ENCODE measurements at regions not wholly inside any gene's neighbourhood (a gene's known extent, or its start where the extent isn't known, plus 50 kb on each side); places are given as distances from the start of the nearest gene placed in this dataset.
A peak's percentile ranks its signal among the peaks of the same experiment; 100 is the strongest.

- Histone ChIP-seq H3K36me3 (ENCODE audit: control insufficient read depth, insufficient read depth, low read length) (no peaks in the 10 kb centered on the region), H3K27me3 (ENCODE audit: control insufficient read depth, insufficient read depth, low read length) (no peaks in the 10 kb centered on the region), H3K4me1 (ENCODE audit: control insufficient read depth, insufficient read depth, low read length) (no peaks in the 10 kb centered on the region), H3K9me3 (replicated peaks; ENCODE audit: control insufficient read depth, low read depth, low read length) (no peaks in the 10 kb centered on the region), H3K4me3 (ENCODE audit: low read length) (no peak overlapping the region), H3K27ac (ENCODE audit: low read length) (no peak overlapping the region)
- no peak for DNase-seq
- no CpG with 5 or more reads among the region's 1 CpG for WGBS (ENCODE audit: insufficient coverage)
These were observed 189.8 kb upstream of the OPRM1 start for GRCh38 chr6:153849072-153849779.

GRCh38 chr6:153843420-153843819 is 195.6 kb upstream of the OPRM1 start:
- Histone ChIP-seq H3K4me1 (ENCODE audit: control insufficient read depth, insufficient read depth, low read length) (no peaks in the 10 kb centered on the region), H3K9me3 (replicated peaks; ENCODE audit: control insufficient read depth, low read depth, low read length) (no peaks in the 10 kb centered on the region), H3K27ac (ENCODE audit: low read length) (no peak overlapping the region), H3K36me3 (ENCODE audit: control insufficient read depth, insufficient read depth, low read length) (no peaks in the 10 kb centered on the region), H3K27me3 (ENCODE audit: control insufficient read depth, insufficient read depth, low read length) (no peaks in the 10 kb centered on the region), H3K4me3 (ENCODE audit: low read length) (no peak overlapping the region)
- DNase-seq: no peak
- WGBS (ENCODE audit: insufficient coverage): no CpG with 5 or more reads among the region's 4 CpGs

- DNase-seq: peak; percentile 27
- H3K27ac ChIP-seq (ENCODE audit: low read length): no peak overlapping the region
- WGBS (ENCODE audit: insufficient coverage): 83% methylated on average over 2 of the region's 9 CpGs
- H3K4me1 ChIP-seq (ENCODE audit: control insufficient read depth, insufficient read depth, low read length): no peaks in the 10 kb centered on the region
- H3K36me3 ChIP-seq (ENCODE audit: control insufficient read depth, insufficient read depth, low read length): no peaks in the 10 kb centered on the region
- no peaks in the 10 kb centered on the region for H3K9me3 ChIP-seq (replicated peaks; ENCODE audit: control insufficient read depth, low read depth, low read length)
- H3K4me3 ChIP-seq (ENCODE audit: low read length): no peak overlapping the region
- H3K27me3 ChIP-seq (ENCODE audit: control insufficient read depth, insufficient read depth, low read length): no peaks in the 10 kb centered on the region
These were observed 196.5 kb upstream of the OPRM1 start for GRCh38 chr6:153842491-153842890.

- peak; percentile 62 for DNase-seq
- Histone ChIP-seq H3K27ac (ENCODE audit: low read length) (no peak overlapping the region), H3K36me3 (ENCODE audit: control insufficient read depth, insufficient read depth, low read length) (no peaks in the 10 kb centered on the region), H3K4me1 (ENCODE audit: control insufficient read depth, insufficient read depth, low read length) (no peaks in the 10 kb centered on the region), H3K27me3 (ENCODE audit: control insufficient read depth, insufficient read depth, low read length) (no peaks in the 10 kb centered on the region), H3K9me3 (replicated peaks; ENCODE audit: control insufficient read depth, low read depth, low read length) (no peaks in the 10 kb centered on the region), H3K4me3 (ENCODE audit: low read length) (no peak overlapping the region)
- 60% methylated on average over 1 of the region's 3 CpGs for whole genome bisulfite sequencing (ENCODE audit: insufficient coverage)
These were observed 198.8 kb upstream of the OPRM1 start for GRCh38 chr6:153840039-153840850.

- no peak for DNase-seq
- H3K4me3 ChIP-seq (ENCODE audit: low read length): no peak overlapping the region
- H3K36me3 ChIP-seq (ENCODE audit: control insufficient read depth, insufficient read depth, low read length): no peaks in the 10 kb centered on the region
- H3K27ac ChIP-seq (ENCODE audit: low read length): no peak overlapping the region
- 91% methylated on average over 5 of the region's 9 CpGs for WGBS (ENCODE audit: insufficient coverage)
- no peaks in the 10 kb centered on the region for H3K4me1 ChIP-seq (ENCODE audit: control insufficient read depth, insufficient read depth, low read length)
- H3K9me3 ChIP-seq (replicated peaks; ENCODE audit: control insufficient read depth, low read depth, low read length): no peaks in the 10 kb centered on the region
- no peaks in the 10 kb centered on the region for H3K27me3 ChIP-seq (ENCODE audit: control insufficient read depth, insufficient read depth, low read length)
These were observed 206.5 kb upstream of the OPRM1 start for GRCh38 chr6:153832543-153832942.

- no peak overlapping the region for H3K4me3 ChIP-seq (ENCODE audit: low read length)
- 37% methylated on average over 3 of the region's 5 CpGs for WGBS (ENCODE audit: insufficient coverage)
- H3K9me3 ChIP-seq (replicated peaks; ENCODE audit: control insufficient read depth, low read depth, low read length): no peaks in the 10 kb centered on the region
- no peaks in the 10 kb centered on the region for H3K36me3 ChIP-seq (ENCODE audit: control insufficient read depth, insufficient read depth, low read length)
- H3K4me1 ChIP-seq (ENCODE audit: control insufficient read depth, insufficient read depth, low read length): no peaks in the 10 kb centered on the region
- DNase-seq: no peak
- H3K27me3 ChIP-seq (ENCODE audit: control insufficient read depth, insufficient read depth, low read length): no peaks in the 10 kb centered on the region
- H3K27ac ChIP-seq (ENCODE audit: low read length): no peak overlapping the region
These were observed 207.5 kb upstream of the OPRM1 start for GRCh38 chr6:153831350-153832078.

- Histone ChIP-seq H3K4me3 (ENCODE audit: low read length) (no peak overlapping the region), H3K4me1 (ENCODE audit: control insufficient read depth, insufficient read depth, low read length) (no peaks in the 10 kb centered on the region)
- WGBS (ENCODE audit: insufficient coverage): no CpG with 5 or more reads among the region's 3 CpGs
These were observed 221.9 kb upstream of the OPRM1 start for GRCh38 chr6:153817173-153817572.

GRCh38 chr6:153816366-153816765 is 222.7 kb upstream of the OPRM1 start:
- H3K36me3 ChIP-seq (ENCODE audit: control insufficient read depth, insufficient read depth, low read length): no peaks in the 10 kb centered on the region
- H3K4me1 ChIP-seq (ENCODE audit: control insufficient read depth, insufficient read depth, low read length): no peaks in the 10 kb centered on the region
- no peak for DNase-seq
- H3K4me3 ChIP-seq (ENCODE audit: low read length): no peak overlapping the region
- H3K27ac ChIP-seq (ENCODE audit: low read length): no peak overlapping the region
- H3K9me3 ChIP-seq (replicated peaks; ENCODE audit: control insufficient read depth, low read depth, low read length): peaks cover 16% of the 10 kb centered on the region
- no peaks in the 10 kb centered on the region for H3K27me3 ChIP-seq (ENCODE audit: control insufficient read depth, insufficient read depth, low read length)
- no CpG with 5 or more reads among the region's 3 CpGs for WGBS (ENCODE audit: insufficient coverage)

More at GRCh38 chr6:153817173-153817572, 221.9 kb upstream of the OPRM1 start:
- H3K9me3 ChIP-seq (replicated peaks; ENCODE audit: control insufficient read depth, low read depth, low read length): peaks cover 16% of the 10 kb centered on the region
- DNase-seq: no peak
- no peaks in the 10 kb centered on the region for H3K27me3 ChIP-seq (ENCODE audit: control insufficient read depth, insufficient read depth, low read length)
- H3K27ac ChIP-seq (ENCODE audit: low read length): no peak overlapping the region
- H3K36me3 ChIP-seq (ENCODE audit: control insufficient read depth, insufficient read depth, low read length): no peaks in the 10 kb centered on the region

GRCh38 chr6:153814136-153814535 is 224.9 kb upstream of the OPRM1 start:
- H3K27me3 ChIP-seq (ENCODE audit: control insufficient read depth, insufficient read depth, low read length): no peaks in the 10 kb centered on the region
- H3K36me3 ChIP-seq (ENCODE audit: control insufficient read depth, insufficient read depth, low read length): no peaks in the 10 kb centered on the region
- H3K27ac ChIP-seq (ENCODE audit: low read length): no peak overlapping the region
- 0% methylated on average over 1 of the region's 1 CpG for WGBS (ENCODE audit: insufficient coverage)
- peaks cover 16% of the 10 kb centered on the region for H3K9me3 ChIP-seq (replicated peaks; ENCODE audit: control insufficient read depth, low read depth, low read length)
- no peaks in the 10 kb centered on the region for H3K4me1 ChIP-seq (ENCODE audit: control insufficient read depth, insufficient read depth, low read length)
- H3K4me3 ChIP-seq (ENCODE audit: low read length): no peak overlapping the region
- no peak for DNase-seq

- DNase-seq: no peak
- H3K27ac ChIP-seq (ENCODE audit: low read length): no peak overlapping the region
- WGBS (ENCODE audit: insufficient coverage): 85% methylated on average over 4 of the region's 5 CpGs
- no peaks in the 10 kb centered on the region for H3K36me3 ChIP-seq (ENCODE audit: control insufficient read depth, insufficient read depth, low read length)
- H3K9me3 ChIP-seq (replicated peaks; ENCODE audit: control insufficient read depth, low read depth, low read length): no peaks in the 10 kb centered on the region
- no peaks in the 10 kb centered on the region for H3K27me3 ChIP-seq (ENCODE audit: control insufficient read depth, insufficient read depth, low read length)
- H3K4me1 ChIP-seq (ENCODE audit: control insufficient read depth, insufficient read depth, low read length): no peaks in the 10 kb centered on the region
- H3K4me3 ChIP-seq (ENCODE audit: low read length): no peak overlapping the region
These were observed 234.2 kb upstream of the OPRM1 start for GRCh38 chr6:153804755-153805330.
